AG09309 (cell line): ENCODE measurements at regions not wholly inside any gene's neighbourhood (a gene's known extent, or its start where the extent isn't known, plus 50 kb on each side); places are given as distances from the start of the nearest gene placed in this dataset.

Experiments
- DNase-seq: peaks from one replicate; pipeline ENCODE4 v3.0.0-alpha.2; 2010; ENCODE audit warnings: low read depth
- H3K4me3 ChIP-seq: 2 replicates; pipeline ENCODE4 v1.5.1; 2011; ENCODE audit warnings: mild to moderate bottlenecking, low read depth, low read length, moderate library complexity; ENCODE audit not compliant: control insufficient read depth
- TF ChIP-seq, protein P1 (sequence below): IDR thresholded peaks from 2 replicates; pipeline ENCODE4 v1.5.1; 2011; ENCODE audit warnings: mild to moderate bottlenecking, low read depth, low read length, inconsistent platforms; ENCODE audit not compliant: insufficient read depth, control insufficient read depth; ENCODE audit errors: missing control alignments

DNA sequence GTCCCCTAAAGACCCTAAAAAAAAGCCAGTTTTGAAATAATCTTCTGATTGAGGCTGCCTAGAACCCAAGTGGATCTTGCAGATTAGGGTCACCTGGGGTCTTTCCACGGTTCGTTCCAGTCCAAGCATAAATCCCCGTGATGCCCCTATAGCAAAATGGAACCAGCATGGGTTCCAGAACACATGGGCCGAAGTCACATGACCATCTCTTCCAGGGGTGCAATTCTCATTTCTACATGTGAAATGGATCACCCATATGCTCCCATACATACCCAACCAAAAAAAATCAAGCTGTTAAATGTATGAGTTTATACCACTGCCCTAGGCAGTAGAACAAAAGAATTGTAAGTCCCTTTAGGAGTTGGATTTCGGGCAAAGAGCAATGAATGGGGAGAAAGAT is 245.4 kb downstream of the SKIDA1 start:
- DNase-seq, result no peak
- no peak overlapping the region for H3K4me3 ChIP-seq
- TF ChIP-seq, protein P1, sequence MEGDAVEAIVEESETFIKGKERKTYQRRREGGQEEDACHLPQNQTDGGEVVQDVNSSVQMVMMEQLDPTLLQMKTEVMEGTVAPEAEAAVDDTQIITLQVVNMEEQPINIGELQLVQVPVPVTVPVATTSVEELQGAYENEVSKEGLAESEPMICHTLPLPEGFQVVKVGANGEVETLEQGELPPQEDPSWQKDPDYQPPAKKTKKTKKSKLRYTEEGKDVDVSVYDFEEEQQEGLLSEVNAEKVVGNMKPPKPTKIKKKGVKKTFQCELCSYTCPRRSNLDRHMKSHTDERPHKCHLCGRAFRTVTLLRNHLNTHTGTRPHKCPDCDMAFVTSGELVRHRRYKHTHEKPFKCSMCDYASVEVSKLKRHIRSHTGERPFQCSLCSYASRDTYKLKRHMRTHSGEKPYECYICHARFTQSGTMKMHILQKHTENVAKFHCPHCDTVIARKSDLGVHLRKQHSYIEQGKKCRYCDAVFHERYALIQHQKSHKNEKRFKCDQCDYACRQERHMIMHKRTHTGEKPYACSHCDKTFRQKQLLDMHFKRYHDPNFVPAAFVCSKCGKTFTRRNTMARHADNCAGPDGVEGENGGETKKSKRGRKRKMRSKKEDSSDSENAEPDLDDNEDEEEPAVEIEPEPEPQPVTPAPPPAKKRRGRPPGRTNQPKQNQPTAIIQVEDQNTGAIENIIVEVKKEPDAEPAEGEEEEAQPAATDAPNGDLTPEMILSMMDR, result no peak

DNA sequence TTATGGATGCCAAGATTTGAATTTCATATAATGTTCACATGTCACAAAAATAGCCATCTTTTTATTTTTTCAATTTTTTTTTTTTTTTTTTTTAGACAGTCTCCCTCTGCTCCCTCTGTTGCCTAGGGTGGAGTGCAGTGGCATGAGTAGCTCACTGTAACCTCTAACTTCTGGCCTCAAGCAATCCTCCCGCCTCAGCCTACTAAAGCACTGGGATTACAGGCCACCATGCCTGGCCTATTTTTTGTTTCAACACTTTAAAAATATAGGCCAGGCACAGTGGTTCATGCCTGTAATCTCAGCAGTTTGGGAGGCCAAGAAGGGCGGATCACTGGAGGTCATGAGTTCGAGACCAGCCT is 246.3 kb downstream of the SKIDA1 start:
- no peak for DNase-seq
- H3K4me3 ChIP-seq, result no peak overlapping the region
- TF ChIP-seq, protein P1, result no peak

DNA sequence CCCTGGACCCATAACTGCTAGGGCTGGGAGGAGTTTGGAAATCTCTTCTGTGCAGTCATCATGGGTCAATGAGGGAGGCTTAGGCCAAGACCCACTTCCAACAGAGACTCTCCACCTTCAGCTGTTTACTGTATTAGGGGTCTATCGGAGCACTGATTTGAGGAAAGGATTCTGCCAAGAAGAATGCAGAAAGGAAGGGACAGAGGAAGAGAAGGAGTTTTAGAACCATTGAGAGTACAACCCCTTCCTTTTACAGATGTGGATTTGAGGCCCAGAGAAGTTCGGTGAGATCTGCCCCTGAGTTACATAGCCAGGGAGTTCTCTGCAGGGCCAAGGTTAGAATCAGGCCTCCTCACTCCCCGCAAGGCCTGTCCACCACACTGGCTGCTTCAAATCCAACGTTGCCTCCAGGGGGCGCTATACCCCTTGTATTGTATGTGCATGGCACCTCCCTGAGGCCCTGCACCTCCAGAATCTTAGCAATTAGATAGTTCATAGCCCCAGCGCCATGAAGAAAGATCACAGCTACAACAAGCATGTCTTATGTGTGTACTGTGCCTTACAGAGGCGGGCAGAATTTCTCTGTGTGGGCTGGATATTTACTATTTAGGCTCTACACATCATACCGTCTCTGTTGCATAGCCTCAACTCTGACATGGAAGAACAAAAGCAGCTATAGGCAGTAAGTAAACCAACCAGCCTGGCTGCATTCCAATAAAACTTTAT is 246.8 kb downstream of the SKIDA1 start:
- peak; percentile 71 for DNase-seq
- H3K4me3 ChIP-seq, result no peak overlapping the region
- TF ChIP-seq, protein P1, result peak; percentile 84

DNA sequence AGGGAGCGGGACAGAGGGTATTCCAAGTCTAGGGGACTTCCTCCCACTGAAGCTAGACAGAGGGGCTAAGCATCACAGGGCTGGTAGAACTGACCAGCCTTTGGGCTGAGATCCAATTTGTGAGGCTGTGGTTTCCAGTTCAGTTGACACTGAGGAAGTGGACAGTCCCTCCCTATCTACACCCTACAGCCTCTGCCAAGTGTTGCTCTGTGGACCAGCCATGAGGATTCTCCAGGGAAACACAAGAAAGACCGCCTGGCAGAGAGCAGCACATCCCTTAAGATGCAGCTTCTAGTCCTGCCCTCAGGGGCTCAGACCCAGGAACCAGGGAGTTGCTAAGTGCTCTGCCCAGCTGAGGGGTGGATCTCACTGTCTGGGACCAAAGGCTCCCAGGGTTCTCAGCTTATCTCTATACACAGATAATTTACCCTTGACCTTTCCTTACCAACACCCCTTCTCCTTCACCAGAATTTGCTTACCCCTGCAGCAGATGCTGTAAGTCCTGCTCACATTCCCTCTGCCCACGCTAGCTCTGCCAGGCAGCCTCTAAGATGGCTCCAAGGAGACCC is 252.0 kb downstream of the SKIDA1 start:
- no peak for DNase-seq
- H3K4me3 ChIP-seq, result no peak overlapping the region
- TF ChIP-seq, protein P1, result no peak

DNA sequence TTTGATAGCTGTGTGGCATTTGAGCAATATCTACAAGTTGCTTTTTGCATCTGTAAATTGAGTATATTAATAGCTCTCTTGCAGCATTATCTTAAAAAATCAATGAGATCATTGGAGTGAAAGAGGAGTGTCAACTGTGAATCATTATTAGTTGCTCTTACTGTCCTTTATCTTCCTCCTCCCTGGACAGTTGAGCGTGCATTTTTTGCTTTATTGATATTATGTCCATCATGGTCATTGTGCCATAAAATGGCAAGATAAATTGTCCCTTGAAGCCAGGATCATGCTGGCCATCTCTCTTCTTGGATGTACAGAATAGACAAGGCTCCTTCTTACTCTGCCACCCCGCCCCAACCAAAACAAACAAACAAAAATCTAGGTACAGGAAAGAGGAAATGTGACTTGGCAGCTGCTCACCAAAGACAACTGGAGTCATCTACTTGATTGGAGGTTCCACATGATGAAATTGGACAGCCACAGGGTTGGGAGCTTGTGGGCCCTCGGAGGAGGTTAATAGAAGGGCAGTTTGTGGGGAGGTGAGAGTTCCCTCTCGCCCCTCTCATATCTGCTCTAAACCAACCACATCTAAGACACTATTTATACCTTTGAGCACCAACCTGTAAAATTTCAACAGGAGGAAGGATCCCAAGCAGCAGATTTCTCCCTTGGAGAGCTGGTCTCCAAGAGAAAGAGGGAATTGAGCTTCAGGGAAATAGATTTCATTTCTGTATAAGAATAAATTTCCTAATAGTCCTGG is 252.7 kb downstream of the SKIDA1 start:
- H3K4me3 ChIP-seq, result no peak overlapping the region
- no peak for DNase-seq
- TF ChIP-seq, protein P1, result no peak

DNA sequence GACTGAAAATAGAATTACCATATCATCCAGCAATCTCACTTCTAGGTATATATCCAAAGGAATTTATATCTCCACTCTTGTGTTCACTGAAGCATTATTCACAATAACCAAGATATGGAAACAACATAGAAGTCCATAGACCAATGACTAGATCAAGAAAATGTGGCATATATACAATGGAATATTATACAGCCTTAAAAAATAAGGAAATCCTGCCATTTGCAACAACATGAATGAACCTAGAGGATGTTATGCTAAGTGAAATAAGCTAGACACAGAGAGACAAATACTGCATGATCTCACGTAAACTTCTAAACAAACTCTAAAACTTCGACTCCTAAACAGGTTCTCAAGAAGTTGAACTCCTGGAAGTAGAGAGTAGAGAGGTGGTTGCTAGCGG is 254.5 kb downstream of the SKIDA1 start:
- TF ChIP-seq, protein P1, result no peak
- H3K4me3 ChIP-seq, result no peak overlapping the region
- DNase-seq, result no peak
